ENCODE measurements at regions not wholly inside any gene's neighbourhood (a gene's known extent, or its start where the extent isn't known, plus 50 kb on each side); places are given as distances from the start of the nearest gene placed in this dataset.

DNA sequence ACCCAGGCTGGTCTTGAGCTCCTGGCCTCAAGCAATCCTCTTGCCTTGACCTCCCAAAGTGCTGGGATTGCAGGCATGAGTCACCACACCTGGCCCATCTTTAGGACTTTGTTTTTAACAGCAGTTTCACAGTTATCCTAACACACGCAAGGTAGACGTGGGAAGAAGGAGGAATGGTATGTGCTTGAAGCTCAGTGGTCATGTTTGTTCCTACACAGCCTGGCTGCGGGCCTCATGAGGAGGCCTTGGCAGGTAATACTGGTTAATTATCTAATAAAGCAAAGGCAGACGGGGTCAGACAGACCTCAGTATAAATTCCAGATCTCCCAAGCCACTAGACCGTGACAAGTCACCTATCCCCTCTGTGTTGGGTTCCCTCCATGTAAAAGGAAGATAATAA, 271.8 kb downstream of the PCNX1 start:
- Mint-ChIP-seq H3K4me1 (peaks cover 8 to 20% of the 10 kb centered on the region in 2 experiments), H3K36me3 (ENCODE audit: insufficient read depth in 1 of 3, low read depth in 3 of 3) (no peaks in the 10 kb centered on the region), H3K9me3 (no peaks in the 10 kb centered on the region), H3K27me3 (ENCODE audit: low read depth) (peaks cover 3% of the 10 kb centered on the region; the same call in 1 of the 2 replicates), H3K4me3 (no peak overlapping the region), H3K27ac (no peak overlapping the region)
- no peak overlapping the region for H3K14ac ChIP-seq (ENCODE audit: insufficient read depth, low read length)
- H2BK5ac ChIP-seq (ENCODE audit: insufficient read length, low read length): no peak overlapping the region
- H2BK120ac ChIP-seq (ENCODE audit: low read depth, low read length, poor library complexity, severe bottlenecking): no peak overlapping the region
- no peaks in the 10 kb centered on the region for H3K79me2 ChIP-seq (ENCODE audit: insufficient read depth, low read length)
- no peak overlapping the region for H4K91ac ChIP-seq (ENCODE audit: insufficient read length, low read depth, low read length)
- no peak for DNase-seq
- H3K23ac ChIP-seq (ENCODE audit: insufficient read length, low read depth, low read length): no peak overlapping the region
- H3K23me2 ChIP-seq (ENCODE audit: insufficient read length, low read depth, low read length, poor library complexity, severe bottlenecking): no peaks in the 10 kb centered on the region
- no peak overlapping the region for H2AFZ ChIP-seq (ENCODE audit: low read length)
- H2BK20ac ChIP-seq (ENCODE audit: low read depth, low read length, poor library complexity, severe bottlenecking): no peak overlapping the region
- H3K27me3 ChIP-seq (ENCODE audit: insufficient read depth, low read length): no peaks in the 10 kb centered on the region
- H3K4me1 ChIP-seq (ENCODE audit: insufficient read depth, low read length): no peaks in the 10 kb centered on the region; the same call in 1 of the 2 replicates
- no peak overlapping the region for H4K8ac ChIP-seq (replicated peaks; ENCODE audit: insufficient read length, low read depth, low read length)
- H2BK15ac ChIP-seq (ENCODE audit: low read depth, low read length): no peak overlapping the region
- H4K20me1 ChIP-seq (ENCODE audit: control insufficient read depth, insufficient read depth, insufficient read length): no peaks in the 10 kb centered on the region
- no peak overlapping the region for H3K18ac ChIP-seq (ENCODE audit: insufficient read length, low read depth, low read length)
- H4K5ac ChIP-seq (ENCODE audit: insufficient read length, low read depth, low read length): no peak overlapping the region
- no CpG with 5 or more reads among the region's 5 CpGs for WGBS (ENCODE audit: extremely low coverage, insufficient read length, low lambda C conversion rate)
- no peak overlapping the region for H2AK5ac ChIP-seq (ENCODE audit: insufficient read length, low read length)
- TF ChIP-seq CTCF (conservative IDR thresholded peaks at IDR 0.05): no peak
- no peak overlapping the region for H3K56ac ChIP-seq (ENCODE audit: insufficient read length, low read depth, low read length)
- no peak overlapping the region for H3K4ac ChIP-seq (ENCODE audit: low read depth, low read length)
- no peak overlapping the region for H3K9ac ChIP-seq (ENCODE audit: extremely low read depth, insufficient read length, low read length)
- no peak overlapping the region for H3K27ac ChIP-seq (ENCODE audit: insufficient read length, low read depth, low read length)
- H3K9me3 ChIP-seq (ENCODE audit: control insufficient read depth, low read depth, low read length): no peaks in the 10 kb centered on the region
- no peak overlapping the region for H3K4me2 ChIP-seq (ENCODE audit: insufficient read depth, insufficient read length, low read length)
- no peaks in the 10 kb centered on the region for H3K79me1 ChIP-seq (ENCODE audit: insufficient read depth, low read depth, low read length, poor library complexity, severe bottlenecking)
- H3T11ph ChIP-seq (ENCODE audit: low read length): no peak overlapping the region
- H2BK12ac ChIP-seq (ENCODE audit: insufficient read length, low read depth, low read length): no peak overlapping the region
